ENCODE measurements at regions not wholly inside any gene's neighbourhood (a gene's known extent, or its start where the extent isn't known, plus 50 kb on each side); places are given as distances from the start of the nearest gene placed in this dataset.

- no peak for TF ChIP-seq POLR2A (IDR thresholded peaks at IDR 0.05)
- TF ChIP-seq, protein P1, sequence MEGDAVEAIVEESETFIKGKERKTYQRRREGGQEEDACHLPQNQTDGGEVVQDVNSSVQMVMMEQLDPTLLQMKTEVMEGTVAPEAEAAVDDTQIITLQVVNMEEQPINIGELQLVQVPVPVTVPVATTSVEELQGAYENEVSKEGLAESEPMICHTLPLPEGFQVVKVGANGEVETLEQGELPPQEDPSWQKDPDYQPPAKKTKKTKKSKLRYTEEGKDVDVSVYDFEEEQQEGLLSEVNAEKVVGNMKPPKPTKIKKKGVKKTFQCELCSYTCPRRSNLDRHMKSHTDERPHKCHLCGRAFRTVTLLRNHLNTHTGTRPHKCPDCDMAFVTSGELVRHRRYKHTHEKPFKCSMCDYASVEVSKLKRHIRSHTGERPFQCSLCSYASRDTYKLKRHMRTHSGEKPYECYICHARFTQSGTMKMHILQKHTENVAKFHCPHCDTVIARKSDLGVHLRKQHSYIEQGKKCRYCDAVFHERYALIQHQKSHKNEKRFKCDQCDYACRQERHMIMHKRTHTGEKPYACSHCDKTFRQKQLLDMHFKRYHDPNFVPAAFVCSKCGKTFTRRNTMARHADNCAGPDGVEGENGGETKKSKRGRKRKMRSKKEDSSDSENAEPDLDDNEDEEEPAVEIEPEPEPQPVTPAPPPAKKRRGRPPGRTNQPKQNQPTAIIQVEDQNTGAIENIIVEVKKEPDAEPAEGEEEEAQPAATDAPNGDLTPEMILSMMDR (IDR thresholded peaks at IDR 0.05 in 4 of 5, conservative IDR thresholded peaks at IDR 0.05 in 1 of 5), result no peak
These were observed 67.8 kb upstream of the NHSL1 start for GRCh38 chr6:138567052-138567451.
